ENCODE measurements at regions not wholly inside any gene's neighbourhood (a gene's known extent, or its start where the extent isn't known, plus 50 kb on each side); places are given as distances from the start of the nearest gene placed in this dataset.
"Not testable (repeated sequence)": the region's sequence is repeated elsewhere in the genome, so short reads cannot be mapped to it uniquely, and the experiment has no call there.

- DNase-seq, result no peak
Observed at GRCh38 chr15:75100679-75101078, 77.3 kb downstream of the PPCDC start.

DNA sequence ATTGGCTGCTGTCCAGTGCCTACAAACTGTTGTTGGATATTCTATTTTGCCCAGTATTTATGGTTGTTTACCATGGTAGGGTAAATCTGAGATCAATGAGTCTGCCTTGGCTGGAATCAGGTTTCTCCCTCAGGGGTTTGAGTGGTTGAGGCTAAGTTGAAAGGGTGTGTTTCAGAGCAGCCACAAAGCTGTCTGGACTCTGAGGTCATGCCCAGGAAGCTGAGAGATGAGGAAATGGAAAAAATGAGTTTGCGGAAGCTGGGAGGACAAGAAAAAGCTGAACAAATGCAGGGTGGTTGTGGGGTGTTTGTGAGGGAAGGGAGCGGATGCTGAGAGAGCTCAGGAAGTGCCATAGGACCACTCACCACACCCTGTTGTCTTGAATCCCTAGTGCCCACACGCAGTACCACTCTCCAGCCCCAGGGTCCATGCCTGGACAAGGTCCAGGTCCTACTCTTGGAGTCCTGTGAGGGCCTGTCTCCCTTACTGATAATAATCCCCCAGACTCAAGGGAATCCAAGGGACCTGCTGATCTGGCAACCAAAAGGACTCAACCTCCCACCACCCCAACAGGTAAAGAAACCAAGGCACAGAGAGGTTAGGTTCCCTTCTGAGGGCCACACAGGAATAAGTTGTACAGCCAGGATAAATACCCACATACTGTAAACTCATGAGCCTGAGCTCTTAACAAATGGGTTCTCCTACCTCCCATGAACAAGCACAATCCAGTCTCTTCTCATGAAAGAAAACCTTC is 81.6 kb downstream of the PPCDC start:
- peak; percentile 73 for DNase-seq

GRCh38 chr15:75107516-75107907 is 84.1 kb downstream of the PPCDC start:
- no peak for DNase-seq

DNA sequence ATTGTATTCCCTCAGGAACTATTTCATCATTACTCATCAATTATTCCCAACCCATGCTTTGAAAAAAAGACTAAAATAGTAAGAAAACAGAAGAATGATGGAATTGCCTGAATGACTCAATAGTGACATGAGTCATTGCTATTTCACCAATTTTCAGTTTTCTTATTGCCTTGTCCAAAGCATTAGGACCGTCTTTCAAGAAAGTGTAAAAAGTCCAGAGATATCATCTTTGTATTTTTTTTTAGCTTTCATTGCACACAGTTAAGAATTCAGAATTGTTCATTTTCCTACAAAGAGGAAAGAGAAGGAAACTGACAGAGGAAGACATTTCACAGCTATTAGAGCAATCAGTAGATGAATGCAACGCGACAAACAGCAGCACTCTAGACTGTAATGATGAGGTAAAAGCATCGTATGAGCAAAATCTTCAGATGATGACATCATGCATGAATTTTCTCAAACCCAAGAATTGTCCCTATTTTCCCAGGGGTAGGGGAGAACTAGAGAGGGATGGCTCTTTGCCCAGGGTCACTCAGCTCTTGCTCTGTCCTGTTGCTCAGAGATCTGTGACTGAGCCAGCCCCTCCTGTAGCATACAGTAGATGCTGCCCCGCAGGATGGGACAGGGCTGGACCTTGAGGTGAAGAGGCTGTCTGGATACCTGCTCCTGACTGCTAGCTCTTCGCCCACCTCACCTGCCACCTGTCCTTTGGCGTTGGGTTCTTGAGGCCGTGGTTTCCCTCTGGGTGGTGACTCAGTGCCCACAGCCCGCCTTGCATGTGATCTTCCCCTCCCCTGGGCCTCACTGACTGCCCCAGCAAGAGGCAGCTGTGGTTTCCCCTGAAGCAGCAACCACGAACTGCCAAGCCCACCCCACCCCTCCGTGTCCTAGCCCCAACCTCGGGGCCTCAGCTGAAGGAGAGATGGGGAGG is 84.8 kb downstream of the PPCDC start:
- peak; percentile 83 for DNase-seq

- no peak for DNase-seq
Observed at GRCh38 chr15:75109021-75109735, 85.8 kb downstream of the PPCDC start.

GRCh38 chr15:75109736-75110130 is 86.3 kb downstream of the PPCDC start:
- DNase-seq, result no peak

- no peak for DNase-seq
Observed at GRCh38 chr15:75112278-75112847, 89.0 kb downstream of the PPCDC start.

- DNase-seq, result peak; percentile 39
Observed at GRCh38 chr15:75112848-75113492, 88.7 kb upstream of the C15orf39 start.

GRCh38 chr15:75114327-75114726 is 87.4 kb upstream of the C15orf39 start:
- DNase-seq, result no peak

GRCh38 chr15:75114796-75115195 is 86.9 kb upstream of the C15orf39 start:
- no peak for DNase-seq

- DNase-seq, result not testable (repeated sequence)
Observed at GRCh38 chr15:75115411-75115913, 86.2 kb upstream of the C15orf39 start.

- DNase-seq, result not testable (repeated sequence)
Observed at GRCh38 chr15:75116143-75116542, 85.5 kb upstream of the C15orf39 start.

DNA sequence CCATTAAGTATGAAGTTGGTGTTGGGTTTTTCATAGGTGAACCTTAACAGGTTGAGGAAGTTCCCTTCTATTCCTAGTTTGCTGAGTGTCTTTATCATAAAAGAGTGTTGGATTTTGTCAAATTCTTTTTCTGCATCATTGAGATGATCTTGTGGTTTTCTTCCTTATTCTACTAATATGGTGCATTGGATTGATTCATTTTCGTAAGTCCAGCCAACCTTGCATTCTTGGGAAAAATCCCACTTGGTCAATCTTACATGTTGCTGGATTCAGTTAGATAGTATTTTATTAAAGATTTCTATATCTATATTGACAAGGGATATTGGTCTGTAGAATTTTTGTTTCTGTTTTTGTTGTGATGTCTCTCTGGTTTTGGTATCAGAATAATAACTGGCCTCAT is 83.7 kb upstream of the C15orf39 start:
- DNase-seq, result no peak

- DNase-seq, result not testable (repeated sequence)
Observed at GRCh38 chr15:75119312-75119711, 82.4 kb upstream of the C15orf39 start.

GRCh38 chr15:75121491-75121890 is 80.2 kb upstream of the C15orf39 start:
- no peak for DNase-seq

GRCh38 chr15:75123395-75123794 is 78.3 kb upstream of the C15orf39 start:
- DNase-seq, result no peak

DNA sequence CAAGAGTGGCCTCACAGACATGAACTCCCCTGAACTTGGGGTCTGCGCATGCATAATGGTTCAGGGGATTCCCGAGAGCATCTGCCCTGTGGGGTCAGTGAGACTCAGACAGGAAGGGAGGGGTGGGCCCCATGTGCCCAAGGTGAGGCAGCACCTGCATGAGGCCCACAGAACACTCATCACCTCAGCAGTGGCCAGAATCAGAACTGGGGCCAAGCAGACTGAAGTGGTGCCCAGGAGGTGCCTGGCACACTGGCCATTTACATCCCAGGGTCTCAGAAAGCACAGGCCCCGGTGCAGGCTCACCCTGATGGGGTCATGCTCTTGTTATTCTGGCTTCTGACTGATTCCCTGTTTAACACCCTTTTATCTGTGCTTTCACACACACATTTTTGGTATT is 77.4 kb upstream of the C15orf39 start:
- DNase-seq, result not testable (repeated sequence)

- DNase-seq, result no peak
Observed at GRCh38 chr15:75125935-75126334, 75.7 kb upstream of the C15orf39 start.

GRCh38 chr15:75126864-75127580 is 74.7 kb upstream of the C15orf39 start:
- no peak for DNase-seq

DNA sequence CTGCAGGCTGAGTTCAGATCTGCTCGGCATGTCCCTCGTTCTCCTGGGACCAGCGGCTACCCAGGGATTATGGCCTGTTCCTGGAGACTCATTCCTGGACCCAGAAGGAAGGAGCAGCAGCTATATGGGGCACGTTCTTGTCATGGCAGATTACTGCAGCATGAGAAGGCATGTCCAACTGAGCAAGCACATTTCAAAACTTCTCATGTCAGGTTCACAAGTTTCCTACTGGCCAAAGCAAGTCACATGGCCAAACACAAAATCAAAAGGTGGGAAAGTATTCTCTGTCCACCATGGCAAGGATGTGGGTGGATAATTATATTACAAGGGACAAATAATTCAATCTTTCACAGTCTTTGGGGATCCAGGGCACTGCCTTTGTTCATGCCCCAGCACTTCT is 71.9 kb upstream of the C15orf39 start:
- DNase-seq, result no peak

DNA sequence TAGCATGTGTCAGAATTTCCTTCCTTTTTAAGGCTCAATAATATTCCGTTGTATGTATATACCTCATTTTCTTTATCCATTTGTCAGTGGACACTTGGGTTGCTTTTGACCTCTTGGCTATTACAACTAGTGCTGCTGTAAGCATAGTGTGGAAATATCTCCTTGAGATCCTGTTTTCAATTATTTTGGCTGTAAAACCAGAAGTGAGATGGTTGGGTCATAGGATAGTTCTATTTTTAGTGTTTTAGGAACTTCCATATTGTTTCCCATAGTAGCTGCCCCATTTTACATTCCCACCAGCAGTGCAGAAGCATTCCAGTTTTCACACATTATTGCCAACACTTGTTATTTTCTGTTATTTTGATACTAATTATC is 70.4 kb upstream of the C15orf39 start:
- no peak for DNase-seq

DNA sequence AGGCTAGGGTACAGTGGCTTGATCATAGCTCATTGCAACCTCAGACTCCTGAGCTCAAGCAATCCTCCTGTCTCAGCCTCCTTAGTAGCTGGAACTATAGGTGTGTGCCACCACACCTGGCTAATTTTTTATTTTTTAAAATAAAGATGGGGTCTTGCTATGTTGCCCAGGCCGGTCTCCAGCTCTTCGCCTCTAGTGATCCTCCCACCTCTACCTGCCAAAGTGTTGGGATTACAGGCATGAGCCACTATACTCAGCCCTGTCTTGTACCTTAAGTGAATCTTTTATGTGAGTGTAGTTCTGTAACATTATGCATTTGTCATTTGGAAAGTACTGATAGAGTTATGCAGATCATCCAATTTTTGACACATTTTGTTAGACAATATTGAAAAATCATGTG is 66.9 kb upstream of the C15orf39 start:
- no peak for DNase-seq

Data from CD4-positive, alpha-beta T cell treated with Interleukin-15 for 1 hour (primary cell).